ENCODE measurements at regions not wholly inside any gene's neighbourhood (a gene's known extent, or its start where the extent isn't known, plus 50 kb on each side); places are given as distances from the start of the nearest gene placed in this dataset.

DNA sequence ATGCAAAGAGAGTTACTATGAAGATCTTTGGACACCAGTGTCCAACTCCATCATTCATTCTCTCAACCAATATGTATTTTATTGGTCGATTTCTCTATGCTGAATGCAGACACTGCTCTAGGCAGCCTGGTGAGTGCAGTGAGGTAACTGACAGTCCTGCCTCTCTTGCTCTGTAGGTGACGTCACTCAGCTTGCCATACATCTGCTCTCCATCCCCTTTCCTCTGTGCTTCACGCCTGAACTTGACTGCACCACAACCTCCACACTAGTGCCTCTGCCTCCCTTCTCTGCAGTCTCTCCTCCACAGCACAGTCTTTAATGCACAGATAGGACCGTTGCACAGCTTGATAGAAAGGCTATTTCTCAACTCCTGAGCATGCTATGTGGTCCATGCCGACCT, 344.9 kb upstream of the NOCT start:
- TF ChIP-seq, protein P1, sequence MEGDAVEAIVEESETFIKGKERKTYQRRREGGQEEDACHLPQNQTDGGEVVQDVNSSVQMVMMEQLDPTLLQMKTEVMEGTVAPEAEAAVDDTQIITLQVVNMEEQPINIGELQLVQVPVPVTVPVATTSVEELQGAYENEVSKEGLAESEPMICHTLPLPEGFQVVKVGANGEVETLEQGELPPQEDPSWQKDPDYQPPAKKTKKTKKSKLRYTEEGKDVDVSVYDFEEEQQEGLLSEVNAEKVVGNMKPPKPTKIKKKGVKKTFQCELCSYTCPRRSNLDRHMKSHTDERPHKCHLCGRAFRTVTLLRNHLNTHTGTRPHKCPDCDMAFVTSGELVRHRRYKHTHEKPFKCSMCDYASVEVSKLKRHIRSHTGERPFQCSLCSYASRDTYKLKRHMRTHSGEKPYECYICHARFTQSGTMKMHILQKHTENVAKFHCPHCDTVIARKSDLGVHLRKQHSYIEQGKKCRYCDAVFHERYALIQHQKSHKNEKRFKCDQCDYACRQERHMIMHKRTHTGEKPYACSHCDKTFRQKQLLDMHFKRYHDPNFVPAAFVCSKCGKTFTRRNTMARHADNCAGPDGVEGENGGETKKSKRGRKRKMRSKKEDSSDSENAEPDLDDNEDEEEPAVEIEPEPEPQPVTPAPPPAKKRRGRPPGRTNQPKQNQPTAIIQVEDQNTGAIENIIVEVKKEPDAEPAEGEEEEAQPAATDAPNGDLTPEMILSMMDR (IDR thresholded peaks at IDR 0.05) = no peak
- TF ChIP-seq POLR2A (IDR thresholded peaks at IDR 0.05) = no peak

Data from uterus (tissue), 2 donors.